PC-3 (cell line): ENCODE measurements at regions not wholly inside any gene's neighbourhood (a gene's known extent, or its start where the extent isn't known, plus 50 kb on each side); places are given as distances from the start of the nearest gene placed in this dataset.

Experiments
- ATAC-seq: fragments of 200-7000 bp; cut with Tn5 transposase; 2 replicates; pipeline ENCODE4 v1.9.1; 2020; ENCODE audit warnings: mild to moderate bottlenecking, moderate library complexity
- BruUV-seq: library from RNA; stranded (reverse); fragments of 400-500 nt; replicated peaks from 2 replicates; lab custom pipeline; 2021; lab: Mats Ljungman, UMichigan
- CTCF ChIA-PET: fragments of 300-600 bp; sonication (Branson Sonifier 250); formaldehyde crosslinking; loops from one replicate; lab custom pipeline; 2022; ENCODE audit warnings: antibody characterized with exemption; lab: Charles Lee
- POLR2A ChIA-PET: fragments of 300-600 bp; sonication (Branson Sonifier 250); formaldehyde crosslinking; loops from one replicate; lab custom pipeline; 2022; ENCODE audit warnings: antibody characterized with exemption; ENCODE audit not compliant: unreplicated experiment; lab: Charles Lee
- DNase-seq: peaks from one replicate; pipeline ENCODE4 v3.0.0-alpha.2; 2015
- H2AFZ ChIP-seq: fragments of 300-600 bp; sonication (generic); 2 replicates; pipeline ENCODE4 v1.6.0; 2016; ENCODE audit warnings: antibody characterized with exemption, low read length
- H3F3A ChIP-seq: fragments of 300-600 bp; sonication (generic); one replicate; pipeline ENCODE4 v1.6.0; 2017; ENCODE audit warnings: antibody characterized with exemption, low read length, control low read depth, mild to moderate bottlenecking; ENCODE audit not compliant: unreplicated experiment
- H3K27ac ChIP-seq: fragments of 300-600 bp; sonication (generic); 2 replicates; pipeline ENCODE4 v1.5.1; 2016; ENCODE audit warnings: mild to moderate bottlenecking, low read length
- H3K27me3 ChIP-seq: fragments of 300-600 bp; sonication (generic); 2 replicates; pipeline ENCODE4 v1.6.1; 2016; ENCODE audit warnings: low read length, mixed read lengths
- H3K36me3 ChIP-seq: fragments of 300-600 bp; sonication (generic); 2 replicates; pipeline ENCODE4 v1.6.1; 2016; ENCODE audit warnings: low read depth, mixed run types, low read length, mixed read lengths
- H3K4me1 ChIP-seq: fragments of 300-600 bp; sonication (generic); 2 replicates; pipeline ENCODE4 v1.5.1; 2016; ENCODE audit warnings: low read length; ENCODE audit not compliant: insufficient read depth
- H3K4me2 ChIP-seq: fragments of 300-600 bp; sonication (generic); 2 replicates; pipeline ENCODE4 v1.6.0; 2016; ENCODE audit warnings: low read length
- H3K4me3 ChIP-seq: fragments of 300-600 bp; sonication (generic); 2 replicates; pipeline ENCODE4 v1.5.1; 2016; ENCODE audit warnings: mild to moderate bottlenecking, low read length, mixed read lengths
- H3K79me2 ChIP-seq: fragments of 300-600 bp; sonication (generic); 2 replicates; pipeline ENCODE4 v1.6.1; 2017; ENCODE audit warnings: low read length, mixed read lengths
- H3K9ac ChIP-seq: fragments of 300-600 bp; sonication (generic); 2 replicates; pipeline ENCODE4 v1.6.0; 2016; ENCODE audit warnings: mild to moderate bottlenecking, low read length
- H3K9me2 ChIP-seq: fragments of 300-600 bp; sonication (generic); replicated peaks from 2 replicates; pipeline ENCODE4 v1.6.1; 2016; ENCODE audit warnings: mixed run types, low read length, mixed read lengths
- H3K9me3 ChIP-seq: fragments of 300-600 bp; sonication (generic); 2 replicates; pipeline ENCODE4 v1.6.1; 2016; ENCODE audit warnings: low read length, mixed read lengths
- H4K20me1 ChIP-seq: fragments of 300-600 bp; sonication (generic); 2 replicates; pipeline ENCODE4 v1.6.1; 2016; ENCODE audit warnings: low read length, mixed read lengths
- CTCF ChIP-seq: fragments of 300-600 bp; sonication (generic); conservative IDR thresholded peaks from 2 replicates; pipeline ENCODE4 v1.5.1; 2017; ENCODE audit warnings: antibody characterized with exemption, low read depth, mild to moderate bottlenecking, low read length
- EZH2 ChIP-seq: fragments of 300-600 bp; sonication (generic); IDR thresholded peaks from one replicate; pipeline ENCODE4 v1.6.1; 2017; ENCODE audit warnings: antibody characterized with exemption, mild to moderate bottlenecking, low read length; ENCODE audit not compliant: unreplicated experiment
- EZH2phosphoT487 ChIP-seq: fragments of 300-600 bp; sonication (generic); IDR thresholded peaks from 2 replicates; pipeline ENCODE4 v1.6.1; 2018; ENCODE audit warnings: mild to moderate bottlenecking, antibody characterized with exemption, low read length, borderline replicate concordance
- intact Hi-C: fragments of 100-400 bp; cut with micrococcal nuclease; formaldehyde crosslinking; loops from 2 replicates; pipeline ENCODE4 v1.9.0; 2023

- Histone ChIP-seq H3K36me3 (no peaks in the 10 kb centered on the region), H3K4me1 (0 out of 2 replicates have a peak, but pooled peaks cover 4% of the 10 kb centered on the region), H3K27me3 (no peaks in the 10 kb centered on the region), H3K4me3 (no peak overlapping the region), H3K27ac (no peak overlapping the region), H3K4me2 (no peak overlapping the region), H3K9me3 (no peaks in the 10 kb centered on the region), H3K9ac (no peak overlapping the region), H3K79me2 (no peaks in the 10 kb centered on the region), H2AFZ (no peak overlapping the region), H3K9me2 (no peaks in the 10 kb centered on the region), H4K20me1 (no peaks in the 10 kb centered on the region), H3F3A (no peaks in the 10 kb centered on the region)
- ATAC-seq (no peak), DNase-seq (no peak)
- no TSS peak for BruUV-seq
- intact Hi-C loops, result loop anchor here (5.0 kb wide), 1 partner anchor 161 kb away; no protein-coding TSS in a partner anchor
- TF ChIP-seq CTCF (no peak), EZH2phosphoT487 (no peak), EZH2 (no peak)
- ChIA-PET CTCF (no interaction called here), POLR2A (interaction anchor here (0.7 kb wide), 1 partner anchor 29 kb away, joined by 3 read pairs; no protein-coding TSS in a partner anchor)
Measured at GRCh38 chr4:64156253-64156652, 253.0 kb downstream of the TECRL start.

- intact Hi-C loops, result no loop called here
- Histone ChIP-seq H3K9ac (no peak overlapping the region), H3K79me2 (no peaks in the 10 kb centered on the region), H3F3A (no peaks in the 10 kb centered on the region), H3K4me3 (no peak overlapping the region), H3K9me2 (no peaks in the 10 kb centered on the region), H2AFZ (no peak overlapping the region), H3K9me3 (peaks cover 12% of the 10 kb centered on the region; the same call in 1 of the 2 replicates), H3K4me2 (no peak overlapping the region), H3K36me3 (peaks cover 5% of the 10 kb centered on the region; the same call in 1 of the 2 replicates), H3K4me1 (0 out of 2 replicates have a peak, but pooled peaks cover 4% of the 10 kb centered on the region), H3K27me3 (no peaks in the 10 kb centered on the region), H4K20me1 (no peaks in the 10 kb centered on the region), H3K27ac (no peak overlapping the region)
- TF ChIP-seq EZH2phosphoT487 (no peak), CTCF (no peak), EZH2 (no peak)
- ATAC-seq (no peak), DNase-seq (no peak)
- no TSS peak for BruUV-seq
- CTCF ChIA-PET, result no interaction called here
- POLR2A ChIA-PET, result no interaction called here
Measured at GRCh38 chr4:64146030-64146429, 263.2 kb downstream of the TECRL start.

- peaks cover 20% of the 10 kb centered on the region for H3K9me3 ChIP-seq
- ChIA-PET CTCF (no interaction called here), POLR2A (no interaction called here)
- no peak overlapping the region for H3K9ac ChIP-seq
- no peak; the same call in 1 of the 2 replicates for ATAC-seq
- peaks cover 5% of the 10 kb centered on the region; the same call in 1 of the 2 replicates for H3K36me3 ChIP-seq
- H3K4me1 ChIP-seq, result 0 out of 2 replicates have a peak, but pooled peaks cover 4% of the 10 kb centered on the region
- no peaks in the 10 kb centered on the region for H3K79me2 ChIP-seq
- H3K4me2 ChIP-seq, result no peak overlapping the region
- intact Hi-C loops, result no loop called here
- H3K27me3 ChIP-seq, result no peaks in the 10 kb centered on the region
- H2AFZ ChIP-seq, result no peak overlapping the region
- DNase-seq, result peak; percentile 73
- TF ChIP-seq EZH2 (no peak), CTCF (no peak), EZH2phosphoT487 (no peak)
- BruUV-seq, result no TSS peak
- H3K4me3 ChIP-seq, result no peak overlapping the region
- no peaks in the 10 kb centered on the region for H3F3A ChIP-seq
- no peak overlapping the region for H3K27ac ChIP-seq
- no peaks in the 10 kb centered on the region for H3K9me2 ChIP-seq
- H4K20me1 ChIP-seq, result no peaks in the 10 kb centered on the region
Measured at GRCh38 chr4:64144994-64145393, 264.3 kb downstream of the TECRL start.
